H9 (cell line): ENCODE measurements at regions not wholly inside any gene's neighbourhood (a gene's known extent, or its start where the extent isn't known, plus 50 kb on each side); places are given as distances from the start of the nearest gene placed in this dataset.

Source experiments
- DNase-seq: peaks from one replicate; pipeline ENCODE4 v3.0.0-alpha.2; 2017
- H2AFZ ChIP-seq: one replicate; pipeline ENCODE4 v1.6.1; 2013; ENCODE audit warnings: mild to moderate bottlenecking, low read length, control low read depth, moderate library complexity
- H2AK5ac ChIP-seq: 2 replicates; pipeline ENCODE4 v1.6.1; 2013; ENCODE audit warnings: low read length, control low read depth, mixed read lengths; ENCODE audit not compliant: insufficient read length
- H2BK120ac ChIP-seq: one replicate; pipeline ENCODE4 v1.6.1; 2013; ENCODE audit warnings: low read depth, mild to moderate bottlenecking, low read length, control low read depth, inconsistent platforms; ENCODE audit not compliant: poor library complexity, severe bottlenecking
- H2BK12ac ChIP-seq: 2 replicates; pipeline ENCODE4 v1.6.1; 2013; ENCODE audit warnings: low read length, control low read depth, mixed read lengths, low read depth; ENCODE audit not compliant: insufficient read length
- H2BK15ac ChIP-seq: 2 replicates; pipeline ENCODE4 v1.6.1; 2013; ENCODE audit warnings: low read depth, low read length, control low read depth
- H2BK20ac ChIP-seq: one replicate; pipeline ENCODE4 v1.6.1; 2013; ENCODE audit warnings: low read depth, mild to moderate bottlenecking, low read length, control low read depth, inconsistent platforms; ENCODE audit not compliant: poor library complexity, severe bottlenecking
- H2BK5ac ChIP-seq: 2 replicates; pipeline ENCODE4 v1.6.1; 2013; ENCODE audit warnings: low read length, control low read depth, mixed read lengths; ENCODE audit not compliant: insufficient read length
- H3K14ac ChIP-seq: 2 replicates; pipeline ENCODE4 v1.6.1; 2013; ENCODE audit warnings: low read length, control low read depth; ENCODE audit not compliant: insufficient read depth
- H3K18ac ChIP-seq: 2 replicates; pipeline ENCODE4 v1.6.1; 2013; ENCODE audit warnings: low read depth, mild to moderate bottlenecking, mixed read lengths, low read length, control low read depth; ENCODE audit not compliant: insufficient read length
- H3K23ac ChIP-seq: 2 replicates; pipeline ENCODE4 v1.6.1; 2013; ENCODE audit warnings: low read length, control low read depth, mixed read lengths, low read depth; ENCODE audit not compliant: insufficient read length
- H3K23me2 ChIP-seq: 2 replicates; pipeline ENCODE4 v1.6.1; 2013; ENCODE audit warnings: low read depth, mild to moderate bottlenecking, mixed read lengths, low read length, control low read depth; ENCODE audit not compliant: insufficient read length, poor library complexity, severe bottlenecking
- H3K27ac ChIP-seq: 2 replicates; pipeline ENCODE4 v1.5.1; 2013; ENCODE audit warnings: low read length, control low read depth, mixed read lengths, low read depth; ENCODE audit not compliant: insufficient read length
- H3K27me3 ChIP-seq: 2 replicates; pipeline ENCODE4 v1.6.1; 2013; ENCODE audit warnings: low read length, control low read depth, inconsistent platforms; ENCODE audit not compliant: insufficient read depth
- H3K4ac ChIP-seq: 2 replicates; pipeline ENCODE4 v1.6.1; 2013; ENCODE audit warnings: low read depth, mild to moderate bottlenecking, control low read depth, inconsistent platforms, low read length, moderate library complexity
- H3K4me1 ChIP-seq: 2 replicates; pipeline ENCODE4 v1.6.1; 2013; ENCODE audit warnings: low read length, control low read depth, inconsistent platforms; ENCODE audit not compliant: insufficient read depth
- H3K4me2 ChIP-seq: 2 replicates; pipeline ENCODE4 v1.6.1; 2013; ENCODE audit warnings: low read length, control low read depth, mixed read lengths; ENCODE audit not compliant: insufficient read length, insufficient read depth
- H3K56ac ChIP-seq: 2 replicates; pipeline ENCODE4 v1.6.1; 2013; ENCODE audit warnings: low read depth, mild to moderate bottlenecking, mixed read lengths, low read length, control low read depth; ENCODE audit not compliant: insufficient read length
- H3K79me1 ChIP-seq: 2 replicates; pipeline ENCODE4 v1.6.1; 2013; ENCODE audit warnings: low read depth, mild to moderate bottlenecking, moderate library complexity, low read length, control low read depth, inconsistent platforms; ENCODE audit not compliant: insufficient read depth, poor library complexity, severe bottlenecking
- H3K79me2 ChIP-seq: 2 replicates; pipeline ENCODE4 v1.6.1; 2013; ENCODE audit warnings: low read length, control low read depth, inconsistent platforms; ENCODE audit not compliant: insufficient read depth
- H3K9ac ChIP-seq: 2 replicates; pipeline ENCODE4 v1.6.1; 2013; ENCODE audit warnings: low read length, control low read depth, mixed read lengths; ENCODE audit not compliant: insufficient read length; ENCODE audit errors: extremely low read depth
- H3K9me3 ChIP-seq: one replicate; pipeline ENCODE4 v1.6.1; 2013; ENCODE audit warnings: low read depth, low read length, inconsistent platforms; ENCODE audit not compliant: control insufficient read depth
- H3T11ph ChIP-seq: one replicate; pipeline ENCODE4 v1.6.1; 2013; ENCODE audit warnings: mild to moderate bottlenecking, low read length, control low read depth, inconsistent platforms
- H4K20me1 ChIP-seq: one replicate; pipeline ENCODE4 v1.6.1; 2013; ENCODE audit not compliant: control insufficient read depth, insufficient read length, insufficient read depth
- H4K5ac ChIP-seq: 2 replicates; pipeline ENCODE4 v1.6.1; 2013; ENCODE audit warnings: low read depth, mild to moderate bottlenecking, mixed read lengths, low read length, control low read depth; ENCODE audit not compliant: insufficient read length
- H4K8ac ChIP-seq: replicated peaks from 2 replicates; pipeline ENCODE4 v1.6.1; 2013; ENCODE audit warnings: low read length, control low read depth, mixed read lengths, low read depth; ENCODE audit not compliant: insufficient read length
- H4K91ac ChIP-seq: 2 replicates; pipeline ENCODE4 v1.6.1; 2013; ENCODE audit warnings: low read depth, mild to moderate bottlenecking, moderate library complexity, mixed read lengths, low read length, control low read depth; ENCODE audit not compliant: insufficient read length
- H3K27ac Mint-ChIP-seq, 3 experiments: 2 replicates in 2 of 3; 3 replicates in 1 of 3; pipeline ENCODE4 v1.8.0; 2020 to 2021; ENCODE audit warnings: mixed read lengths in 3 of 3, mild to moderate bottlenecking in 1 of 3, moderate library complexity in 1 of 3
- H3K27me3 Mint-ChIP-seq: 2 replicates; pipeline ENCODE4 v1.8.0; 2021; ENCODE audit warnings: low read depth, mild to moderate bottlenecking, moderate library complexity, mixed read lengths
- H3K36me3 Mint-ChIP-seq, 3 experiments: 2 replicates in 2 of 3; 3 replicates in 1 of 3; pipeline ENCODE4 v1.8.0; 2020 to 2021; ENCODE audit warnings: low read depth in 3 of 3, mixed read lengths in 3 of 3; ENCODE audit not compliant: insufficient read depth in 1 of 3
- H3K4me1 Mint-ChIP-seq, 2 experiments: 2 replicates each; pipeline ENCODE4 v1.8.0; 2020; ENCODE audit warnings: mixed read lengths in 2 of 2
- H3K4me3 Mint-ChIP-seq, 2 experiments: 2 replicates in 1 of 2; 3 replicates in 1 of 2; pipeline ENCODE4 v1.8.0; 2020 to 2021; ENCODE audit warnings: mild to moderate bottlenecking in 2 of 2, mixed read lengths in 2 of 2, moderate library complexity in 1 of 2
- H3K9me3 Mint-ChIP-seq, 2 experiments: 2 replicates in 1 of 2; 3 replicates in 1 of 2; pipeline ENCODE4 v1.8.0; 2020; ENCODE audit warnings: mild to moderate bottlenecking in 2 of 2, mixed read lengths in 2 of 2, moderate library complexity in 1 of 2
- CTCF ChIP-seq: fragments of 200-600 bp; sonication (generic); conservative IDR thresholded peaks from 3 replicates; pipeline ENCODE4 v1.8.0; 2021; ENCODE audit warnings: antibody characterized with exemption, mild to moderate bottlenecking
- WGBS: extraction: QIAGEN DNeasy Blood & Tissue Kit; methylation state at CpG from one replicate; pipeline ENCODE4 v1.1.7; 2013; ENCODE audit warnings: missing lambda C conversion rate, low lambda C conversion rate, mixed read lengths; ENCODE audit not compliant: insufficient read length; ENCODE audit errors: extremely low coverage; 5-methylcytosine and 5-hydroxymethylcytosine counted together

GRCh38 chr10:118904286-118904685 is 125.2 kb upstream of the NANOS1 start:
- no peak for TF ChIP-seq CTCF
- no peak overlapping the region for H4K91ac ChIP-seq
- no peaks in the 10 kb centered on the region for H3K79me1 ChIP-seq
- H3K79me2 ChIP-seq = no peaks in the 10 kb centered on the region
- no peaks in the 10 kb centered on the region for H3K27me3 ChIP-seq
- Mint-ChIP-seq H3K36me3 (no peaks in the 10 kb centered on the region), H3K27me3 (no peaks in the 10 kb centered on the region; the same call in 1 of the 2 replicates), H3K9me3 (no peaks in the 10 kb centered on the region), H3K4me3 (no peak overlapping the region), H3K4me1 (peaks cover 3 to 8% of the 10 kb centered on the region in 2 experiments), H3K27ac (no peak overlapping the region)
- WGBS = no CpG with 5 or more reads among the region's 8 CpGs
- no peak overlapping the region for H3K56ac ChIP-seq
- H3K27ac ChIP-seq = no peak overlapping the region
- H3K9ac ChIP-seq = no peak overlapping the region
- no peak overlapping the region for H3K23ac ChIP-seq
- H2AK5ac ChIP-seq = no peak overlapping the region
- H3K9me3 ChIP-seq = no peaks in the 10 kb centered on the region
- H2BK120ac ChIP-seq = no peak overlapping the region
- H3K18ac ChIP-seq = no peak overlapping the region
- no peak overlapping the region for H2BK5ac ChIP-seq
- H3K4ac ChIP-seq = no peak overlapping the region
- H3K4me2 ChIP-seq = no peak overlapping the region
- H3K14ac ChIP-seq = no peak overlapping the region
- H2AFZ ChIP-seq = no peak overlapping the region
- H3K23me2 ChIP-seq = no peaks in the 10 kb centered on the region
- no peak overlapping the region for H4K8ac ChIP-seq
- no peaks in the 10 kb centered on the region for H4K20me1 ChIP-seq
- no peak overlapping the region for H4K5ac ChIP-seq
- no peak overlapping the region for H2BK20ac ChIP-seq
- no peak overlapping the region for H2BK12ac ChIP-seq
- DNase-seq = no peak
- no peak overlapping the region for H2BK15ac ChIP-seq
- no peaks in the 10 kb centered on the region for H3K4me1 ChIP-seq
- no peak overlapping the region for H3T11ph ChIP-seq
